Renal cortical epithelial cell (primary cell): ENCODE measurements at regions not wholly inside any gene's neighbourhood (a gene's known extent, or its start where the extent isn't known, plus 50 kb on each side); places are given as distances from the start of the nearest gene placed in this dataset.
A peak's percentile ranks its signal among the peaks of the same experiment; 100 is the strongest.

Experiments
- DNase-seq: peaks from one replicate; pipeline ENCODE4 v3.0.0-alpha.2; 2011; ENCODE audit warnings: low read depth

DNA sequence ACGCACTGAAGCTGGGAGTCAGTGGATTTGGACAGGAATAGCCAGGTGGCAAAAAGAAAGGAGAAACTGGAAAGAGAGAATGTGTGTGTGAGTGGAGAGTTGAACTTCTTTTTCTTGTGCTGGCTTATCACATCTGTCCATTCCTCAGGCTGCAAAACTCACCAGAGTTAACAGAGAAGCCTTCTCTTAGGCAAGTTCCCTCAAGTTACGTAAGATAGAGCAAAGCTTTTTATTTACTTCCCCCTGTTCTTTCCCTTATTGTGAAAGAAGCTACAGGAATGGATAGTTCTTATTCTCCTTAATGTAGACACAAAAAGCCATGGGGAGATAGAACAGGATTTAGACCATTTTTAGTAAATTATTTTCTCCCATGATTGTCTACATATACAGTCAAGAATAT is 188.6 kb downstream of the BMP2 start:
- peak; percentile 67 for DNase-seq

DNA sequence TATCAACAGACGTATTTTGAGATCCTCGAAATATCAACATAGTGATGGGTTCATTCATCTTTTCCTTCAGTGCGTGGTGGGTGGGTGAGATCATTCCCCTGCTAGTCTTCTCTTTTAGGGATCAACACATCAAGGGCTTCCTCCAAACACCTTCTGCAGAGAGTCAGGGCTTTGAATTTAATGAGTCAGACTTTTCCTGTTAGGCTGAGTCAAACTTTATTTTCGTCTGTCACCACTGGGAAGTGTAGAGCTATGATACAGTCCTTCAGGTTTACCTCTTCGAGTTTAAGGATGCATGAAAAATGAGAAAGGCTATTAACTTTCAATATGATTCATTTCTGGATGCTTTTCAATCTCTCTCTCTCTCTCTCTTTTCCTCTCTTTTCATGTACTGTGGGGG is 189.1 kb downstream of the BMP2 start:
- DNase-seq = peak; percentile 85

DNA sequence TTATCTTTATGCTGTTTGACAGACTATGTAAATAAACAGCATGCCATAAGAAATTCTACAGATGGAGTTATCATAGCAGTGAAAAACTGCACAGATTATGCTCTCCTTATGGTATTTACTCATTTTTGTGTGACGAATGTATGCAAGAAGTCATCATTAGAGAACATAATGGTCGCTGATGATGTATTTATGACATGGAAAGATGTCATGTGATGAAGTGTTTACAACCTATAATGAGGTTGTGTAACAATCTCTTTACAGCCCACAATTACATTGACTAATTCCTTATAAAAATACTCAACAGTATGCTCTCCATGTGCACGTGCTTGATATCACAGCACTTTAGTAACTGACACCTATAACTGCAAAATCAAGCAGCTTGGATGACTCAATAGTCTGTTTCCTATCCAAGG is 192.4 kb downstream of the BMP2 start:
- DNase-seq = peak; percentile 23

DNA sequence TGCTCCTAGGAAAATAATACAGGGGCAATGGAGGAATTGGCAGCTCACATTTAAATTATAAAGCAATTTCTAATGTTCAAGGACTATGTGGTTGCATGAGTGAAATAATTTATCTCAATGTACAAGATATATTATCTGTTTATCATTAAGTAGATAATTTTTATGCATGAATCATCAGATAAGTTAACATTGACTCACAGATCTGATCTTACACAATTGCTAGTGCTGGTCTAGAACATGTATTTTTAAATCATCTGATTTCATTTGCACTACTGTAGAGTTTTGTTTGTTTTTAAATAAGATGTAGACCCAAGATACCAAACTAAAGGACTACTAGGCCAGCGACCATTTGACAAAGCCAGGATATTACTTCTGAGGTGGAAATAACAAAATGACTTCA is 199.2 kb downstream of the BMP2 start:
- DNase-seq = peak; percentile 22

DNA sequence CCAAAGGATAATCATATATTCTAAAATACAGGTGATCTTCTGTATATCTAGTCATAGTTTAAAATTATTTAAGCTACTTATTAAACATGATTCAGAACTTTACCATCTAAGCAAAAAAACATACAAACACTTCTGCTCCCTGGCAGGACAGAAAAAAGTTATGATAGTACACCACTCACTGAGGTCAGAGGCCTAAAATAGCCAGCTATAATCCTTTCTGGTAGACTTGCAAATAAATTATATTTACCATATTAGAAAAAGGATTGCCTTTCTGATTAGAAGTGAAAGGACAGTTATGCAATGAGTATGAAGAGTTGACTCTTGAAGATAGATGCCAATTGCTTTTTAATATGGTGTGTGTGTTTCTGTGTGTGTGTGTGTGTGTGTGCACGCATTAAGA is 207.4 kb downstream of the BMP2 start:
- DNase-seq = peak; percentile 3

DNA sequence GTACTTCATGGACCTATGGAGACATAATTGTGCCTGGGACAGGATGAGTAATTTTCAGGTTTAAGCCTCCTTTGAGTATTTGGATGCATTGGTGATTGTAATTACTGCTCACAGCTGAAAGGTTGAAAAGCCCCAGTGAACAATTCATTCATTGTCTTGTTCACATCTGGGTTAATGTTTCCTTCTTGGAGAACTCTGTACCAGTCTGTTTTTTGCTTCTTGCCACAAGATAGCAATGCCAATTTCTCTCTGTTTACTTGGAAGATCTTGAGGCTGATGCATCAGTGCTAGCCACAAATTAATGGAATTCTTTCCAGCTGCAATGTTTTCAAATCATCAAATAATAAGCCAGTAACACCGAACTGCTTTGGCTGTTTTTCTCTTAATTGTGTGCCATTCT is 207.8 kb downstream of the BMP2 start:
- peak; percentile 96 for DNase-seq

DNA sequence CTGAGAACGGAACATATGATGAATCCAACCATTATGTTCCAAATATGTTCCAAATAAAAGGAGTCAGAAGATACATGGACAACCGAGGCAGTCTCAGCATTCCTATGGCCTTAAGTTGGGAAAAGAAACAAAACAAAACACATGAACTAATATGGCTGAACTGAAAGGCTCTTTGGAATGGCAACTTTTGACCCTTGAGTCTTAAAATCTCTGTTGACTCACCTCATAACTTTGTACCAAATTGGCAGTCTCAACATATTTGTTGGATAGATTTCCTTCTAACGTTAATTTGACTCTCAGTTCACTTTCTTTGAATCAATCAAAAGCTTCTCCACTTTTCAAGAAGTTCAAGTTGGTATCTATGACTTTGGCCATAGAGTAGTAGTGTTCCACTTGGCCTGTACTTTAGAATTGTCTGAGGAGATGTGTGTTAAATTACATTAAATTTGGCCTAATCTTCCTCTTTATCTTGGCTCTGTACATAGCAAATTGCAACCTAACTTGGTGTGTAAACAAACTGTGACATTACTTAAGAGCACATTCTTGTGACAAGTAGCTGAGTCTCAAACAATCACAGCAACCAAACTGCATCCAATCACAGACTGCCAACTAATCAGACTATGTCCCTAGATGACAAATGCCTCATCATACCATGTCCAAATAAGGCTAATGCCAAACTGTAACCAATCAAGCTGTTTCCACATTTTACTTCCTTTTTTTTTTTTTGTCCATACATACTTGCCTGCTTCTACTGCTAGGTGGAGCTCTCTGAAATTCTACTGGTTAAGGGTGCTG is 208.8 kb downstream of the BMP2 start:
- peak; percentile 66 for DNase-seq

DNA sequence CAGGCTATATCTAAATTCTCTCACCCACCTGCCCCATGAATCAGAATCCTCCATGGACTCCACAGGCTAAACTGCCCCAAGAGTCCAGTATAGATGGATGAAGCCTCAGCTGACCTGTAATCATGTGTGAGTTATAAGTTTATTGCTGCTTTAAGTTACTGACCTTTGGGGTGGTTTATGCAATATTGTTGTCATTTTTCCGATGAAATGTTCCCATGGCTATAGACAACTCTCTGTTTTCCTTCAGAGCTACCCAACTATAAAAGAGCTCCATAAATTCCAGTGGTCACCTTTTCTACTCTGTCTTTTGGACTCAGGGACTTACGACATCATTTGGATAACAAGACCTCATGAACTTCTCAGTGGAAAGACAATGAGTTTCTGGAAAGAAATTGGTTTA is 212.1 kb downstream of the BMP2 start:
- DNase-seq = no peak

DNA sequence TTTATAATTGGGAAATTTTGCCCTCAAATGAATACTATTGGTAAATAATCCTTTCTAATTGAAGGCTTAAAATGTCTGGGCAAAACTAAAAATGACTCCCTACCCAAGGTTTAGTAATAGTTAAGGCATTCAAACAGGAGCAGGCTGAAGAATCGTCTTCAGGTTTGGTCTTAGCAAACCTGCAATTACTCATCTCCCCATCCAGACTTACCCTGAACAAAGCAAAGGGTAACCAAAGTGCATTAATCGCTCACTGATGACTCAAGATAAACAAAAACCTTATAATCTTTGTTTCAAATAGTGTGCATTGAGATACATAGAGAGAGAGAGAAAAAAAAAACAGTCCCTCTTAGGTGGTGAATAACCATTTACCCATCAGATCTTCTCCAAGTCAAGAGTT is 225.5 kb downstream of the BMP2 start:
- DNase-seq = peak; percentile 99

DNA sequence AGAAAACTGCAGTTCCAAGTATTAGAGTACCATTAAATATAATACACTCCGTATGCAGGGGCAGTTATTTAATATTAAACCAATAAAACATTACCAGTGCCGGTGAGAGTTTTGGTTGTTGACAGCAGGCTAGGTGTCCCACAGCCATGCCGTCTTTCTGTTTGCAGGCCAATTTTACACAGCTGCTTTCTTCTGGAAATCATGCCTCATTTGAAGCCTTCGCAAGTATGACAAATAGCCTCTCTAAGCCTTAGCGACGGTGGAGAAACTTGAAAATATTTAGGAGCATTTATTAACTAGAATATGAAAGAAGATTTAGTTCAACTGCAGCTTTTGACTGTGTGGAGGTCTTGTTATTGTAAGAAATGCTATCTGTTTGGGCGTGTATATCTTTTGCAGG is 226.0 kb downstream of the BMP2 start:
- DNase-seq = peak; percentile 21

DNA sequence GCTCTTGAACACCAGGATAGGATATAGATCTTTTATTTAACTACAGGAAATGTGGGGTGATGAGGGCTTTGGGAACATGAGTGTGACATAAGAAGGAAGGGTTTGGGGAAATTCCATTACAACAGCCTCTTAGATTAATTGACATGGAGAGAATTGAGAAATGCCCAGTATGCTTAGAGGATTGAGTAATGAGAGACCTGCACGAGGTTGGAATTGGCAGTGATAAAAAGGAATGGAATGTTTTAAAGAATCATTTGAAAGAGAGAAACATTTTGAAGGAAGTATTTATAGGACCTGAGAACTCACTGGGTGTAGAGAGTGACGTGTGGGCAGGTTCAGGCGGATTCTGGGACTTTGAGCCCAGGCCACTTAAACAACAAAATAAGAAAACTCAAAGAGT is 227.0 kb downstream of the BMP2 start:
- DNase-seq = peak; percentile 100

DNA sequence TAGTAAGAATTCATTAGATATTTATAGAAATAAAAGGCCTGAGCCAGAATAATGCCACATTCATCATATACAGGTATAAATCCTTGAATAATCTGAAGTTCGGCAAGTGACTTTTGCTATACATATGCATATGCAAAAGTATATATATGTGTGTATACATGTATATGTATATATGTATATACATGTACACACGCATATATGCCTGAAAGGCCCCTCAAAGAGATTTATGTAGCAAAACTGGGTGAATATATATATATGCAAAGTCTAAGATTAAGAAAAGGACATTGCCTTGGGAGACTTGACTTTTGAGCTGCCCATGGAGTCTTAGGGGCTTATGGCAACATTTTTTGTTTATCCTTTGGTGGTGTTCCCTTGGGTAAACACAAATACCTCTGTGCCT is 231.4 kb downstream of the BMP2 start:
- no peak for DNase-seq

DNA sequence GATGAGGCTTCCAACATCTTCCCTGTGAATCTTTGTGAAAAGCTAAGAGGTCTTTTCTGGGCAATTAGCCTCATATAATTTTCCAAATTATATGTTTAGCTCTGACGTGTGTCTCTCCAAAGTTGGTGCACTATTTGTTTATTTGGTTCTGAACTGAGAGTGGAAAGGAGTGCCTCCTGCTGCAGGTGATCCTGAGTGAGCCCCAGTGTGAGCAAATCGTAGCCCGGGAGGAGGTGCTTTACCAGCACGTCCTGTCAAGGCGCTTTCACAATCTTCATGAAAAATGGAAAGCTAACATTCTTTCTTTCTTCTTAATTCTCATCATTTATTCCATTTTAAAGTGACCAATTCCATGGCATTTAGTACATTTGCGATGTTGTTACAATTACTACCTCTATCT is 231.9 kb downstream of the BMP2 start:
- no peak for DNase-seq

DNA sequence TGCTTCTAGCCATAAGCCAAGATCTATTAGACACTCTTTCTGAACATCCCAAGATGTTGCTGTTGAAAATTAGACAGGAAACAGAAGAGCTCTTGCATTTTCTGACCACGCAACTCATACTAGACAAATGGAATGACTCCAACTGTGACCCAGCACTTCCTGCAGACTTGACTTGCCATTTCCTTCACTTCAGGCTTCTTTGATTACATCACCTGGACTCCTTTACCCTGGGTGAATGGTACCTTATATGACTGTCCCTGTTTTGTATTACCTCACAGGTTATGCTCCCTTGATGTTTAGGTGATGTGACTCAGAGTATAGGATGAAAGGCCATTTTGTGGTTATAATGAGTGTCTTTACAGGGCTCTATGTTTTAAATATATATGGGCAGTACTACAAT is 236.1 kb downstream of the BMP2 start:
- peak; percentile 56 for DNase-seq

DNA sequence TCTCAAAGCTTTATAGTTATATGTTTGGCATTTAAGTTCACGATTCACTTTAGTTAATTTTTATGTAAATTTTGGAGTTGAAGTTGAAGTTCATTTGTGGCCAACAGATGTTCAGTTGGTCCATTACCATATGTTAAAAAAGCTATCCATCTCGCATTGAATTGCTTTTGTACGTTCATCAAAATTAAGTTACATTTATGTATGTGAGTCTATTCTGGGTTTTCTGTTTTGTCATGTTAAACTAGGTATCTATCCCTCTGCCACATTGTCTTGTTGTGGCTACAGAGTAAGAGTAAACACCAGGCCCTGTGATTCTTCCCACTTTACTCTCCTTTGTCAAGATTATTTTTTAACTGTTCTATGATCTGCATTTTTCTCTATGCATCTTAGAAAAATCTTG is 237.3 kb downstream of the BMP2 start:
- DNase-seq = no peak

DNA sequence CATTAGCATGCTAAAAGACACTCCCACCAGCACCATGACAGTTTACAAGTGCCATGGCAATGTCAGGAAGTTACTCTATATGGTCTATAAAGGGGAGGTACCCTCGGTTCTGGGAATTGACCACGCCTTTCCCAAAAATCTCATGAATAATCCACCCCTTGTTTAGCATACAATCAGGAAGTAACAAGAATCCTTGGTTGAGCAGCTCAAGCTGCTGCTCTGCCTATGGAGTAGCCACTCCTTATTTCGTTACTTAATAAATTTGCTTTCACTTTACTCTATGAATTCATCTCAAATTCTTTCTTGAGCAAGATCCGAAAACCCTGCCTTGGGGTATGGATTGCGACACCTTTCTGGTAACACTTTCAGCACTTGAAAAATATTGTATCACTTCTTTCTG is 243.0 kb downstream of the BMP2 start:
- peak; percentile 17 for DNase-seq

DNA sequence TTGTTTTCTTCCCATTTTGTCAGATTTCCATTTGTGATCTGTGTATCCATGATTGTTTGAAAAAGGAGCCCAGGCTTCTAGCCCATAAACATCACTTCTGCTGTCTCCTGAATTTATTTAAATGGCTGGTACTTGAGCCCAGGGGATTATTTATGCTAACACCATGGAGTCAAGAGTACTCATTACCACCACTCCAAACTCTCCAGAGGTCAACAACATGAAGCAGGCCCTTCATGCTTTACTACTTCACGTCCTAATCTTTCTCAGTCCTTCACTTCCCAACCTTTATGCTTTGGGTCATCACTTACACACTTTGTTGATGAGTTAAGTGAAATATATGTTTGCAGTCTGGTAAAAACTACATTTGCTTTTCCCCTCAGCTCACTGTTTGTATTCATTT is 247.8 kb downstream of the BMP2 start:
- DNase-seq = no peak

DNA sequence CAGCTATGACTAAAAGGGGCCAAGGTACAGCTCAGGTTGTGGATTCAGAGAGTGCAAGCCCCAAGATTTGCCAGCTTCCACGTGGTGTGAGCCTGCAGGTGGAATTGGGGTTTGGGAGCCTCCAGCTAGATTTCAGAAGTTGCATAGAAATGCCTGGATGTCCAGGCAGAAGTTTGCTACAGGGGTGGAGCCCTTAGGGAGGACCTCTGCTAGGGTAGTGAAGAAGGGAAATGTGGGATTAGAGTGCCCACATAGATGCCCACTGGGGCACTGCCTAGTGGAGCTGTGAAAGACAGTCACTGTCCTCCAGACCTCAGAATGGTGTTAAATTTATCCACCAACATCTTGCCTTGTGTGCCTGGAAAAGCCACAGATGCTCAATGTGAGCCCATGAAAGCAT is 255.1 kb downstream of the BMP2 start:
- no peak for DNase-seq

DNA sequence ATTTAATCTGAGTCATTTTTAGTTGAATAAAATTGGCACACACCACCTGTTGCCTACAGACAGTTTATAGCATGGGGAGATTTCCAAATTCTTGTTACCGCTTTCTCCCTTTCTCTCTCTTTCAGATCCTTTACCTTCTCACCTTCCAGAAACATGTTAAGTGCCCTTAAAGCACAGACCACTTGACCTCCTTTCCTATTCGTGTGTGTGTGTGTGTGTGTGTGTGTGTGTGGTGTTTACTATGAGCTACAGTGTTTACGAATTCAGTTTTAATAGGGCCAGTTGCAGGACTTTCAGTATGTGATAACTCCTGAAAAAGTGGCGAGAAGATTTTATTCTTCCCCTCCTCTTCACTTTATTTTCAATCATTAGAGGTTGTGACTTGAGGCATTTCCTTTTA is 258.1 kb downstream of the BMP2 start:
- no peak for DNase-seq

DNA sequence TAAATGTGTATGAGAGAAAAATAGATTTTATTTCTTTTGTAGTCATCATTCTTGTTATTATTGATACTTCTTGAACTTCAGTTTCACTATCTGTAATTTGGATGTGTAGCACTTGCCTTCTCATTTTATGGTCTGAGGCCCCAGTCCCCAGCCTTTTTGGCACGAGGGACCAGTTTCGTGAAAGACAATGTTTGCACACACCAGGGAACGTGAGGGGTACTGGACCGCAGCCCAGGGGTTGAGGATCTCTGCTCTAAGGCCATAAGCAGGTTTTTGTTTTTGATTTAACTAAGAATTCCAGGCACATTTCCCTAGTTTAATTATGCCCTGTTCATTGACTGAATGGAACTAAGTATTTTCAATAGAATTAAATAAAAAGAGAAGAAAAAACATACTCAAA is 261.5 kb downstream of the BMP2 start:
- no peak for DNase-seq

DNA sequence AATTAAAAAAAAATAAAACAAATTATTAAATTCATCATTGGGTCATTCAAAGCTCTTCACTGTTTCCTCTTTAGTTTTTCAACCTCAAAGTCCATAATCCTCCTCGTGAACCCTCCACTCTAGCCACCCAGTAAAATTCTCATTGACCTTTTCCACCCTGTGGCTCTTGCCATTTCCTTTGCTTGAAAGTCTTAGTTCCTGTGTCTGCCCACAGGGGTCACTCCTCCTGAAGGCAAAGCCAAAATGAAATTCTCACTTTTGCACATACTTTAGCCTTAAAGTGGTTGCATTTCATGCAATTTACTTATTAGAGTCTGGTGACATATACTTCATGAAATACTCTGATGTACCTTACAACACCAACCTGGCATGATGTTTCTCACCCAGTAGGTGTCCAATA is 263.7 kb downstream of the BMP2 start:
- no peak for DNase-seq

DNA sequence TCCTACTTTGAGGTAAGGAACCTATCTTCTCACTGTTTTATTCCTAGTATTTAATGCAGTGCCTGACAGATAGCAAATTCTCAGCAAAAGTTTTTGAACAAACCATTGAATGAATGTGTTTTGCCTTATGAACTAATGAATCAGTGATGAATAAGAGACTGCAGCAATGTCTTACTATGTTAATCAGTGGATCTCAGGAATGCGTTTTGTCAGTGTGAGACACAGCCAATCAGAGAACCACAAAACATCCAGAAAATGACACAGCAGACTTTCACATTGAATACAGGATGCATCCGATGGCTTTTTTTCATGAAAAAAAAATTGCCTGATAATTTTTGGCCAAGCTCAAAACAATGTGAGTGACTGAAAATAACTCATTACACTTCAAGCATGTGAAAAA is 270.5 kb downstream of the BMP2 start:
- peak; percentile 51 for DNase-seq

DNA sequence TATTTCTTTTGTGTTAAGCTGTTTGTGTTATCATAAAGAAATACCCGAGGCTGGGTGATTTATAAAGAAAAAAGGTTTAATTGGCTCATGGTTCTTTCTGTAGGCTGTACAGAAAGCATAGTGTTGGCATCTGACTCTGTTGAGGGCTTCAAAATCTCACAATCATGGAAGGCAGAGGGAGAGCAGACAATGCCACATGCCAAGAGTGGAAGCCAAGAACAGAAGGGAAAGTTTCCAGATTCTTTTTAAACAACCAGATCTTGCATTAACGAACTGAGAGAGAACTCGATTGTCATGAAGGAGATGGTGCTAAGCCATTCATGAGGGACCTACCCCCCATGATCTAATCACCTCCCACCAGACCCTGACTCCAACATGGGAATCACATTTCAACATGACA is 290.1 kb downstream of the BMP2 start:
- DNase-seq = no peak

DNA sequence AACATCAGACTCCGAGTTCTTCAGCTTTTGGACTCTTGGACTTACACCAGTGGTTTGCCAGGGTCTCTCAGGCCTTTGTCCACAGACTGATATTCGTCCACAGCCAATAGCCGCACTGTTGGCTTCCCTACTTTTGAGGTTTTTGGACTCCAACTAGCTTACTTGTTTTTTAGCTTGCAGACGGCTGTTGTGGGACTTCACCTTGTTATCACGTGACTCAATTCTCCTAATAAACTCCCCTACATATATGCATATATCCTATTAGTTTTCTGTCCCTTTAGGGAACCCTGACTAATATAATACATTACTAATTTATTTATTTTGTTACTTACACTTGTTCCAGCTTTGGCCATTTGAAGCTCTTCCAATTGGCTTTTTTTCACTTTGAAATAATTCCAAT is 311.3 kb downstream of the BMP2 start:
- no peak for DNase-seq
